ENCODE measurements at regions not wholly inside any gene's neighbourhood (a gene's known extent, or its start where the extent isn't known, plus 50 kb on each side); places are given as distances from the start of the nearest gene placed in this dataset.

- no peak for TF ChIP-seq CTCF (IDR thresholded peaks at IDR 0.05; ENCODE audit: borderline replicate concordance, extremely low read depth, low read length, poor library complexity, severe bottlenecking)
- TF ChIP-seq EZH2 (IDR thresholded peaks at IDR 0.05; ENCODE audit: borderline replicate concordance, low read depth, low read length, severe bottlenecking): no peak
Measured at GRCh38 chr2:44053456-44053855, 57.7 kb upstream of the LRPPRC start.

All from DND-41 (cell line).